Stomach (tissue), 8 donors: ENCODE measurements at regions not wholly inside any gene's neighbourhood (a gene's known extent, or its start where the extent isn't known, plus 50 kb on each side); places are given as distances from the start of the nearest gene placed in this dataset.
A peak's percentile ranks its signal among the peaks of the same experiment; 100 is the strongest.

Experiments
- DNase-seq, 2 donors: peaks; one replicate each; pipeline versions ENCODE4 v3.0.0 to v3.0.0-alpha.2; 2013 to 2019
- H3K27ac ChIP-seq, 5 donors: fragments of 200-600 bp in 4 of 5; sonication (generic) in 4 of 5; one replicate each; pipeline ENCODE4 v1.5.1; 2013 to 2019; ENCODE audit warnings: mild to moderate bottlenecking in 1 of 5, moderate library complexity in 1 of 5
- H3K27me3 ChIP-seq, 3 donors: fragments of 200-600 bp; sonication (generic); one replicate each; pipeline ENCODE4 v1.5.1; 2017 to 2019; ENCODE audit warnings: mixed run types in 1 of 3
- H3K36me3 ChIP-seq, 4 donors: fragments of 200-600 bp; sonication (generic); 1 replicate in 3 of 4; 2 replicates in 1 of 4; pipeline ENCODE4 v1.5.1; 2016 to 2019
- H3K4me1 ChIP-seq, 4 donors: fragments of 200-600 bp; sonication (generic); one replicate each; pipeline ENCODE4 v1.5.1; 2016 to 2019
- H3K4me3 ChIP-seq, 4 donors: fragments of 200-600 bp; sonication (generic) in 3 of 4; one replicate each; pipeline ENCODE4 v1.5.1; 2016 to 2019; ENCODE audit warnings: mild to moderate bottlenecking in 1 of 4
- H3K9me3 ChIP-seq, 4 donors: fragments of 200-600 bp; sonication (generic); one replicate each; pipeline ENCODE4 v1.5.1; 2016 to 2019
- CTCF ChIP-seq, 7 experiments: fragments of 450-650 bp in 4 of 7; fragments of 200-600 bp in 3 of 7; sonication (generic) in 3 of 7; IDR thresholded peaks; one replicate each; pipeline ENCODE4 v1.5.1; 2016 to 2019; ENCODE audit warnings: antibody characterized with exemption in 7 of 7, control low read depth in 2 of 7, mild to moderate bottlenecking in 1 of 7
- EP300 ChIP-seq: sonication (generic); formaldehyde crosslinking; IDR thresholded peaks from one replicate; pipeline ENCODE4 v1.6.1; 2017; ENCODE audit warnings: antibody characterized with exemption
- POLR2A ChIP-seq, 4 donors: fragments of 450-650 bp; IDR thresholded peaks; one replicate each; pipeline ENCODE4 v1.6.1; 2016; ENCODE audit warnings: antibody characterized with exemption in 4 of 4, control low read depth in 2 of 4, mild to moderate bottlenecking in 1 of 4, moderate library complexity in 1 of 4
- POLR2AphosphoS5 ChIP-seq, 3 donors: sonication (generic); formaldehyde crosslinking; IDR thresholded peaks; one replicate each; pipeline ENCODE4 v1.6.1; 2016; ENCODE audit warnings: antibody characterized with exemption in 3 of 3
- WGBS, 5 donors: extraction: QIAGEN DNeasy Blood & Tissue Kit in 3 of 5; methylation state at CpG; one replicate each; pipeline versions ENCODE4 v1.1.5 to v1.1.7; 2013 to 2018; 5-methylcytosine and 5-hydroxymethylcytosine counted together
- intact Hi-C: fragments of 100-400 bp; cut with DNase I; formaldehyde crosslinking; loops from one replicate; pipeline ENCODE4 v1.15.1; 2023; ENCODE audit warnings: low total_unique reads
- donor health status: healthy with polysubstance abuse.
- donor health status: Bipolar disorder and iron deficiency.
- donor health status: healthy.

- no peak for DNase-seq
- Histone ChIP-seq H3K9me3 (no peaks in the 10 kb centered on the region), H3K36me3 (no peaks in the 10 kb centered on the region), H3K4me3 (no peak overlapping the region), H3K27me3 (no peaks in the 10 kb centered on the region), H3K4me1 (no peaks in the 10 kb centered on the region), H3K27ac (peak overlapping the region in 2 of 5 donors; percentile 39 to 43)
- WGBS, 5 donors: 85 to 94% (median 91%) methylated on average over 3 of the region's 3 CpGs
- intact Hi-C loops: no loop called here
- no peak for TF ChIP-seq CTCF (IDR thresholded peaks at IDR 0.05)
- TF ChIP-seq POLR2A (IDR thresholded peaks at IDR 0.05): no peak
- no peak for TF ChIP-seq POLR2AphosphoS5 (IDR thresholded peaks at IDR 0.05)
- no peak for TF ChIP-seq EP300
These were observed 107.8 kb downstream of the GAS1 start for GRCh38 chr9:86839522-86839921.

DNA sequence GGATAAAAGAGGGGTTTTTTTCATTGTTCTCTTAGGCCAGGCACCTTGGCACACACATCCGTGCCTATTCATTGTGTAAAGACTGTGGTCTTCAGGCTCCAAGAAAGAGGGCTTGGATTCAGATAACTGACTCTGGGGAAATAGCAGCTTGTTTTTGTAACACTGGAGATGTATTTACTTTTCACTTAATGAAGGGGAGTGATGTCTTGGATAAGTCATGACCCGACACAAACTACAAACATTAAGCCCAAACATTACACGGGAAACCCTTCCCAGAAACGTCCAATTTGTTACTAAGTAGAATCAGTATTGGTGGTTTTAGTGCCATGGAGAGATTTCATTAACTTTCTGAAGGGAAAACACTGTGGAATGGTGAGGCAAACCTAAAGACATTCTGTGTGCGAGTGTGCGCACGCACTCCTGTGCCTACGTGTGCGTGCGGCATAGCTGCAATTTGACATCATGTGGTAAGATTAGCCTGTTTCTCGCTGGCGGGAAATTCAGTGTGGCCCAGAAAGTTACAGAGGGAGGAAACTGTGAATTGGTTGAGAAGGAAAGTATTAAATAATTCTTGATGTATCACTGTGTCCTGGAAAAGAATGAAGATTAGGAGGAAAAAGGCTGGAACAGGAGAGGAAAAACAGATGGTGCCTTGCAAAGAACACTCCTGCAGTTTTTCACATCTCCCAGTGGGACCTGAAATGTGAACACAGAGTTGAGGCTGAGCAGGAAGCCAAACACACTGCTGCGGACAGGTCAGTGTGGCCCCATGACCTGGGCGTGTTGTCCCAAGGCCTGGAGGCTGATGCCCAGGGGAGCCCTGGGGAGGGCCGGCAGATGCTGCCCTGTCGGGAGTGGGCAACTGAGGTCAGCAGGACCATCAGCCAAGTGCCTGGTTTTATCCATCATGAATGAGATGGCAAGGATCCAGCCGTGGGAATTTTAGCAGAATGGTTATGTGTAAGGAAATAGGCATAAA is 108.5 kb downstream of the GAS1 start:
- no peaks in the 10 kb centered on the region for H3K9me3 ChIP-seq
- peak overlapping the region in 2 of 5 donors; percentile 43 to 63 for H3K27ac ChIP-seq
- peak in 1 of 2 donors; percentile 53 for DNase-seq
- WGBS, 5 donors: 62 to 76% (median 74%) methylated on average over 17 of the region's 17 CpGs
- H3K4me1 ChIP-seq: no peaks in the 10 kb centered on the region
- no peak overlapping the region for H3K4me3 ChIP-seq
- intact Hi-C loops: no loop called here
- no peaks in the 10 kb centered on the region for H3K27me3 ChIP-seq
- peak in 1 of 3 donors; percentile 54 for TF ChIP-seq POLR2AphosphoS5 (IDR thresholded peaks at IDR 0.05)
- TF ChIP-seq POLR2A (IDR thresholded peaks at IDR 0.05): no peak
- H3K36me3 ChIP-seq: no peaks in the 10 kb centered on the region

DNA sequence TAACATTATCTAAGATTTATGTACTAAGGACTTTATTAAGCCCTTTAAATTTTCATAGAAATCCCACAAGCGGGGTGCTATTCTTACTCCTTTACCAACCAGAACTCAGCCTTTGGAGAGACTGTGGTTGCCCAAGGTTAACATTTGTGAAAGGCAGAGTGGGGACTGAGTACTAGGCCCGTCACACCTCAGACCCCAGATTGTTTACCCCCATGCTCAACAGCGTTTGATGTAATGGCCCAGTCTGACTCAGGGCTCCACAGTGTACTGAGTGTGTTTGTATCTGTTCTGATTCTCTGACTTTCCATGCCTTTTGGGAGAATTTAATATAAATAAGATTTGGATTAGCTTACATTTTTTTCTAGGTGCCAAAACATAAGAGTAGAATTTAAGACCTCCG is 110.0 kb downstream of the GAS1 start:
- TF ChIP-seq CTCF (IDR thresholded peaks at IDR 0.05): no peak
- TF ChIP-seq POLR2AphosphoS5 (IDR thresholded peaks at IDR 0.05): no peak
- no peak for TF ChIP-seq POLR2A (IDR thresholded peaks at IDR 0.05)
- no peak for TF ChIP-seq EP300
- DNase-seq: no peak
- Histone ChIP-seq H3K4me3 (no peak overlapping the region), H3K36me3 (no peaks in the 10 kb centered on the region), H3K27ac (peak overlapping the region in 2 of 5 donors; percentile 43 to 63), H3K27me3 (no peaks in the 10 kb centered on the region), H3K4me1 (no peaks in the 10 kb centered on the region), H3K9me3 (no peaks in the 10 kb centered on the region)
- WGBS, 5 donors: 71 to 77% (median 72%) methylated on average over 4 of the region's 4 CpGs
- intact Hi-C loops: no loop called here

GRCh38 chr9:86836797-86837196 is 110.5 kb downstream of the GAS1 start:
- no peaks in the 10 kb centered on the region for H3K27me3 ChIP-seq
- DNase-seq: no peak
- H3K36me3 ChIP-seq: no peaks in the 10 kb centered on the region
- H3K9me3 ChIP-seq: no peaks in the 10 kb centered on the region
- TF ChIP-seq POLR2AphosphoS5 (IDR thresholded peaks at IDR 0.05) (no peak), CTCF (IDR thresholded peaks at IDR 0.05) (no peak), EP300 (no peak), POLR2A (IDR thresholded peaks at IDR 0.05) (no peak)
- no peak overlapping the region for H3K27ac ChIP-seq
- intact Hi-C loops: no loop called here
- H3K4me3 ChIP-seq: no peak overlapping the region
- 72 to 82% (median 76%) methylated on average over 5 of the region's 5 CpGs for WGBS, 5 donors
- no peaks in the 10 kb centered on the region for H3K4me1 ChIP-seq

- TF ChIP-seq POLR2A (IDR thresholded peaks at IDR 0.05): no peak
- TF ChIP-seq POLR2AphosphoS5 (IDR thresholded peaks at IDR 0.05): no peak
- TF ChIP-seq EP300: no peak
- no peak for TF ChIP-seq CTCF (IDR thresholded peaks at IDR 0.05)
- intact Hi-C loops: no loop called here
- 87 to 100% (median 96%) methylated on average over 1 of the region's 1 CpG for whole genome bisulfite sequencing, 5 donors
- Histone ChIP-seq H3K4me3 (no peak overlapping the region), H3K27ac (no peak overlapping the region), H3K9me3 (no peaks in the 10 kb centered on the region), H3K4me1 (no peaks in the 10 kb centered on the region), H3K27me3 (no peaks in the 10 kb centered on the region), H3K36me3 (no peaks in the 10 kb centered on the region)
- no peak for DNase-seq
These were observed 111.0 kb downstream of the GAS1 start for GRCh38 chr9:86836266-86836665.
